ENCODE measurements at regions not wholly inside any gene's neighbourhood (a gene's known extent, or its start where the extent isn't known, plus 50 kb on each side); places are given as distances from the start of the nearest gene placed in this dataset.
"Not testable (repeated sequence)": the region's sequence is repeated elsewhere in the genome, so short reads cannot be mapped to it uniquely, and the experiment has no call there.

DNA sequence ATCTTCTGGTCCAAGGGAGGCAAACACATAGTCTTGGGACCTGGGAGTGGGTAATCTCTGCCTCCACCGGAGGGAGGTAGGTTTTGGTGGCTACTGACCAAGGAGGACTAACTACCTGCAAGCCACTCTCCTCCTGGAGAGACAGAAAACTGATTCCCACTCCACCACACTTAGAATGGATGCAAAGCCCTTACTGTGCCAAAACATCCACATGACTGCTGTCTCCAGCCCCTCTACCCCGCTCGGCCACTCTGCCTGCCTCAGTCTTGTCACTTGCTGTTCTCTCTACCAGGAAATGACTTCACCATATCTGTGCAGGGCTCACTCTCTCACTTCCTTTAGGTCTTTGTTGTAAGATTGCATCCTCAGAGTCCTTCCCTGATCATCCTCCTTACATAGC lies 129.5 kb upstream of the ARG1 start:
- FAIRE-seq, result no peak
- dilution Hi-C loops (cut with MboI; ENCODE audit: extremely low pct_ligation_motif_present, low sequenced_read_pairs), result no loop called here
- H3K9me3 ChIP-seq (ENCODE audit: control insufficient read depth, low read depth, low read length), result no peaks in the 10 kb centered on the region
- H3K9ac ChIP-seq (ENCODE audit: control insufficient read depth, extremely low read depth, insufficient read depth, low read length), result no peak overlapping the region
- no peaks in the 10 kb centered on the region for H3K9me1 ChIP-seq (ENCODE audit: control insufficient read depth, extremely low read depth, insufficient read depth, low read length)
- no peak for DNase-seq (ENCODE audit: low read depth, low spot score)
- H3K27ac ChIP-seq (ENCODE audit: control insufficient read depth, insufficient read depth, low read length), result no peak overlapping the region
- TF ChIP-seq EZH2 (IDR thresholded peaks at IDR 0.05; ENCODE audit: low read length), result no peak
- TF ChIP-seq, protein P1, sequence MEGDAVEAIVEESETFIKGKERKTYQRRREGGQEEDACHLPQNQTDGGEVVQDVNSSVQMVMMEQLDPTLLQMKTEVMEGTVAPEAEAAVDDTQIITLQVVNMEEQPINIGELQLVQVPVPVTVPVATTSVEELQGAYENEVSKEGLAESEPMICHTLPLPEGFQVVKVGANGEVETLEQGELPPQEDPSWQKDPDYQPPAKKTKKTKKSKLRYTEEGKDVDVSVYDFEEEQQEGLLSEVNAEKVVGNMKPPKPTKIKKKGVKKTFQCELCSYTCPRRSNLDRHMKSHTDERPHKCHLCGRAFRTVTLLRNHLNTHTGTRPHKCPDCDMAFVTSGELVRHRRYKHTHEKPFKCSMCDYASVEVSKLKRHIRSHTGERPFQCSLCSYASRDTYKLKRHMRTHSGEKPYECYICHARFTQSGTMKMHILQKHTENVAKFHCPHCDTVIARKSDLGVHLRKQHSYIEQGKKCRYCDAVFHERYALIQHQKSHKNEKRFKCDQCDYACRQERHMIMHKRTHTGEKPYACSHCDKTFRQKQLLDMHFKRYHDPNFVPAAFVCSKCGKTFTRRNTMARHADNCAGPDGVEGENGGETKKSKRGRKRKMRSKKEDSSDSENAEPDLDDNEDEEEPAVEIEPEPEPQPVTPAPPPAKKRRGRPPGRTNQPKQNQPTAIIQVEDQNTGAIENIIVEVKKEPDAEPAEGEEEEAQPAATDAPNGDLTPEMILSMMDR (optimal IDR thresholded peaks at IDR 0.05 in 1 of 3, IDR thresholded peaks at IDR 0.05 in 1 of 3, conservative IDR thresholded peaks at IDR 0.05 in 1 of 3; ENCODE audit: extremely low read depth in 1 of 3, insufficient read depth in 2 of 3, low read length in 3 of 3), result no peak
- no peaks in the 10 kb centered on the region for H3K36me3 ChIP-seq (ENCODE audit: control insufficient read depth in 2 of 2, extremely low read depth in 1 of 2, insufficient read depth in 2 of 2, low read length in 2 of 2)
- no peaks in the 10 kb centered on the region for H3K79me2 ChIP-seq (ENCODE audit: control insufficient read depth, insufficient read depth, low read length)
- no peaks in the 10 kb centered on the region for H3K4me1 ChIP-seq (ENCODE audit: control insufficient read depth, extremely low read depth, insufficient read depth, low read length)
- no peak overlapping the region for H3K4me3 ChIP-seq (ENCODE audit: control insufficient read depth in 2 of 3, extremely low read depth in 1 of 3, insufficient read depth in 2 of 3, low read depth in 1 of 3, low read length in 3 of 3)
- H3K27me3 ChIP-seq (ENCODE audit: control insufficient read depth, extremely low read depth, insufficient read depth, low read length), result no peaks in the 10 kb centered on the region
- no peak overlapping the region for H2AFZ ChIP-seq (ENCODE audit: control insufficient read depth, low read length)
- H3K4me2 ChIP-seq (ENCODE audit: control insufficient read depth, extremely low read depth, insufficient read depth, low read depth, low read length), result no peak overlapping the region
- H4K20me1 ChIP-seq (ENCODE audit: control insufficient read depth, extremely low read depth, insufficient read depth, low read length), result no peaks in the 10 kb centered on the region

DNA sequence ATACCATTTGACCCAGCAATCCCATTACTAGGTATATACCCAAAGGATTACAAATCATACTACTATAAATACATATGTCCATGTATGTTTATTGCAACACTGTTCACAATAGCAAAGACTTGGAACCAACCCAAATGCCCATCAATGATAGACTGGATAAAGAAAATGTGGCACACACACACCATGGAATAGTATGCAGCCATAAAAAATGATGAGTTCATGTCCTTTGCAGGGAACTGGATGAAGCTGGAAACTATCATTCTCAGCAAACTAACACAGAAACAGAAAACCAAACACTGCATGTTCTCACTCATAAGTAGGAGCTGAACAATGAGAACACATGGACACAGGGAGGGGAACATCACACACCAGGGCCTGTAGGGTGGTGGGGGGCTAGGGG lies 127.7 kb upstream of the ARG1 start:
- H3K9ac ChIP-seq (ENCODE audit: control insufficient read depth, extremely low read depth, insufficient read depth, low read length); H2AFZ ChIP-seq (ENCODE audit: control insufficient read depth, low read length); H3K27me3 ChIP-seq (ENCODE audit: control insufficient read depth, extremely low read depth, insufficient read depth, low read length); H3K79me2 ChIP-seq (ENCODE audit: control insufficient read depth, insufficient read depth, low read length); DNase-seq (ENCODE audit: low read depth, low spot score); H3K4me3 ChIP-seq (ENCODE audit: control insufficient read depth in 2 of 3, extremely low read depth in 1 of 3, insufficient read depth in 2 of 3, low read depth in 1 of 3, low read length in 3 of 3); H3K9me1 ChIP-seq (ENCODE audit: control insufficient read depth, extremely low read depth, insufficient read depth, low read length); H3K36me3 ChIP-seq (ENCODE audit: control insufficient read depth in 2 of 2, extremely low read depth in 1 of 2, insufficient read depth in 2 of 2, low read length in 2 of 2); dilution Hi-C loops (cut with MboI; ENCODE audit: extremely low pct_ligation_motif_present, low sequenced_read_pairs); H3K9me3 ChIP-seq (ENCODE audit: control insufficient read depth, low read depth, low read length); H3K4me1 ChIP-seq (ENCODE audit: control insufficient read depth, extremely low read depth, insufficient read depth, low read length); H4K20me1 ChIP-seq (ENCODE audit: control insufficient read depth, extremely low read depth, insufficient read depth, low read length); FAIRE-seq; H3K27ac ChIP-seq (ENCODE audit: control insufficient read depth, insufficient read depth, low read length); H3K4me2 ChIP-seq (ENCODE audit: control insufficient read depth, extremely low read depth, insufficient read depth, low read depth, low read length): not testable (repeated sequence)

DNA sequence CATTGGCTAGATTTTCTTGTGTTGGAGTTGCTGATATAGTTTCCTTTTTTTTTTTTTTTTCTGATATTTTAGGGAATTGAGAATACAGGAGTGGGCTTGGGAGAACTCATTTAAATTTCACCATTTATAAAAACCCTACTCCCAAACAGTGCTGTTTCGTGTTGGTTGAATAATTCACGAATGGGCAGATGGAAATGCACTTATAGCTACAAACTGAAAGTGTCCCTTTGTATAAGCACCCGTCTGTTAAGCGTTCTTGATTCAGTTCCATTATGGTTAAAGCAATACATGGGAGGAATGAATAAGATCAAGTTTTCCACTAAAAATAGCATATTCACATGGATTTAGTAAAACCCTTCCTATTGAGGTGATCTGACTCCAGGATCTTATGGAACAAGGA lies 122.2 kb upstream of the ARG1 start:
- Histone ChIP-seq H3K27me3 (ENCODE audit: control insufficient read depth, extremely low read depth, insufficient read depth, low read length) (no peaks in the 10 kb centered on the region), H3K9ac (ENCODE audit: control insufficient read depth, extremely low read depth, insufficient read depth, low read length) (no peak overlapping the region), H2AFZ (ENCODE audit: control insufficient read depth, low read length) (no peak overlapping the region), H3K9me3 (ENCODE audit: control insufficient read depth, low read depth, low read length) (no peaks in the 10 kb centered on the region), H3K9me1 (ENCODE audit: control insufficient read depth, extremely low read depth, insufficient read depth, low read length) (no peaks in the 10 kb centered on the region), H3K4me3 (ENCODE audit: control insufficient read depth in 2 of 3, extremely low read depth in 1 of 3, insufficient read depth in 2 of 3, low read depth in 1 of 3, low read length in 3 of 3) (no peak overlapping the region), H4K20me1 (ENCODE audit: control insufficient read depth, extremely low read depth, insufficient read depth, low read length) (no peaks in the 10 kb centered on the region), H3K27ac (ENCODE audit: control insufficient read depth, insufficient read depth, low read length) (no peak overlapping the region), H3K4me1 (ENCODE audit: control insufficient read depth, extremely low read depth, insufficient read depth, low read length) (no peaks in the 10 kb centered on the region), H3K79me2 (ENCODE audit: control insufficient read depth, insufficient read depth, low read length) (no peaks in the 10 kb centered on the region), H3K36me3 (ENCODE audit: control insufficient read depth in 2 of 2, extremely low read depth in 1 of 2, insufficient read depth in 2 of 2, low read length in 2 of 2) (no peaks in the 10 kb centered on the region), H3K4me2 (ENCODE audit: control insufficient read depth, extremely low read depth, insufficient read depth, low read depth, low read length) (no peak overlapping the region)
- no peak for FAIRE-seq
- no peak for DNase-seq (ENCODE audit: low read depth, low spot score)
- dilution Hi-C loops (cut with MboI; ENCODE audit: extremely low pct_ligation_motif_present, low sequenced_read_pairs), result no loop called here
- no peak for TF ChIP-seq EZH2 (IDR thresholded peaks at IDR 0.05; ENCODE audit: low read length)
- TF ChIP-seq, protein P1 (optimal IDR thresholded peaks at IDR 0.05 in 1 of 3, IDR thresholded peaks at IDR 0.05 in 1 of 3, conservative IDR thresholded peaks at IDR 0.05 in 1 of 3; ENCODE audit: extremely low read depth in 1 of 3, insufficient read depth in 2 of 3, low read length in 3 of 3), result no peak
